ENCODE measurements at regions not wholly inside any gene's neighbourhood (a gene's known extent, or its start where the extent isn't known, plus 50 kb on each side); places are given as distances from the start of the nearest gene placed in this dataset.
"Not testable (repeated sequence)": the region's sequence is repeated elsewhere in the genome, so short reads cannot be mapped to it uniquely, and the experiment has no call there.

GRCh38 chr5:126236994-126237393 is 186.2 kb upstream of the GRAMD2B start:
- in situ Hi-C loops (cut with HindIII; ENCODE audit: low pct_unique_long_range_greater_than_20kb, low sequenced_read_pairs), result loop anchor here (25.0 kb wide), 1 partner anchor 300 kb away; no protein-coding TSS in a partner anchor
- no peak for DNase-seq (ENCODE audit: low read depth)

GRCh38 chr5:126248611-126249010 is 174.6 kb upstream of the GRAMD2B start:
- peak; percentile 83 for DNase-seq (ENCODE audit: low read depth)

GRCh38 chr5:126251024-126251423 is 172.2 kb upstream of the GRAMD2B start:
- peak; percentile 41 for DNase-seq (ENCODE audit: low read depth)
- in situ Hi-C loops (cut with HindIII; ENCODE audit: low pct_unique_long_range_greater_than_20kb, low sequenced_read_pairs), result no loop called here

More at GRCh38 chr5:126248611-126249010, 174.6 kb upstream of the GRAMD2B start:
- in situ Hi-C loops (cut with HindIII; ENCODE audit: low pct_unique_long_range_greater_than_20kb, low sequenced_read_pairs), result loop anchor here (25.0 kb wide), 1 partner anchor 289 kb away; no protein-coding TSS in a partner anchor

- in situ Hi-C loops (cut with HindIII; ENCODE audit: low pct_unique_long_range_greater_than_20kb, low sequenced_read_pairs), result no loop called here
- peak; percentile 75 for DNase-seq (ENCODE audit: low read depth)
Measured at GRCh38 chr5:126253406-126253805, 169.8 kb upstream of the GRAMD2B start.

GRCh38 chr5:126263591-126264184 is 159.5 kb upstream of the GRAMD2B start:
- in situ Hi-C loops (cut with HindIII; ENCODE audit: low pct_unique_long_range_greater_than_20kb, low sequenced_read_pairs), result no loop called here
- no peak for DNase-seq (ENCODE audit: low read depth)

GRCh38 chr5:126265917-126266316 is 157.3 kb upstream of the GRAMD2B start:
- in situ Hi-C loops (cut with HindIII; ENCODE audit: low pct_unique_long_range_greater_than_20kb, low sequenced_read_pairs), result no loop called here

GRCh38 chr5:126267438-126267837 is 155.8 kb upstream of the GRAMD2B start:
- in situ Hi-C loops (cut with HindIII; ENCODE audit: low pct_unique_long_range_greater_than_20kb, low sequenced_read_pairs), result no loop called here
- peak; percentile 14 for DNase-seq (ENCODE audit: low read depth)

More at GRCh38 chr5:126265917-126266316, 157.3 kb upstream of the GRAMD2B start:
- no peak for DNase-seq (ENCODE audit: low read depth)

GRCh38 chr5:126268697-126269315 is 154.4 kb upstream of the GRAMD2B start:
- in situ Hi-C loops (cut with HindIII; ENCODE audit: low pct_unique_long_range_greater_than_20kb, low sequenced_read_pairs), result no loop called here
- DNase-seq (ENCODE audit: low read depth), result no peak

- DNase-seq (ENCODE audit: low read depth), result no peak
- in situ Hi-C loops (cut with HindIII; ENCODE audit: low pct_unique_long_range_greater_than_20kb, low sequenced_read_pairs), result no loop called here
Measured at GRCh38 chr5:126269511-126269910, 153.7 kb upstream of the GRAMD2B start.

GRCh38 chr5:126271141-126271540 is 152.1 kb upstream of the GRAMD2B start:
- in situ Hi-C loops (cut with HindIII; ENCODE audit: low pct_unique_long_range_greater_than_20kb, low sequenced_read_pairs), result no loop called here
- DNase-seq (ENCODE audit: low read depth), result no peak

- DNase-seq (ENCODE audit: low read depth), result no peak
- in situ Hi-C loops (cut with HindIII; ENCODE audit: low pct_unique_long_range_greater_than_20kb, low sequenced_read_pairs), result no loop called here
Measured at GRCh38 chr5:126274076-126274762, 149.0 kb upstream of the GRAMD2B start.

GRCh38 chr5:126274763-126275125 is 148.5 kb upstream of the GRAMD2B start:
- no peak for DNase-seq (ENCODE audit: low read depth)
- in situ Hi-C loops (cut with HindIII; ENCODE audit: low pct_unique_long_range_greater_than_20kb, low sequenced_read_pairs), result no loop called here

- no peak for DNase-seq (ENCODE audit: low read depth)
- in situ Hi-C loops (cut with HindIII; ENCODE audit: low pct_unique_long_range_greater_than_20kb, low sequenced_read_pairs), result no loop called here
Measured at GRCh38 chr5:126277762-126278161, 145.4 kb upstream of the GRAMD2B start.

- in situ Hi-C loops (cut with HindIII; ENCODE audit: low pct_unique_long_range_greater_than_20kb, low sequenced_read_pairs), result no loop called here
- DNase-seq (ENCODE audit: low read depth), result no peak
Measured at GRCh38 chr5:126280343-126280742, 142.9 kb upstream of the GRAMD2B start.

- in situ Hi-C loops (cut with HindIII; ENCODE audit: low pct_unique_long_range_greater_than_20kb, low sequenced_read_pairs), result no loop called here
- no peak for DNase-seq (ENCODE audit: low read depth)
Measured at GRCh38 chr5:126280846-126281245, 142.4 kb upstream of the GRAMD2B start.

GRCh38 chr5:126284977-126285696 is 138.1 kb upstream of the GRAMD2B start:
- DNase-seq (ENCODE audit: low read depth), result no peak
- in situ Hi-C loops (cut with HindIII; ENCODE audit: low pct_unique_long_range_greater_than_20kb, low sequenced_read_pairs), result no loop called here

- in situ Hi-C loops (cut with HindIII; ENCODE audit: low pct_unique_long_range_greater_than_20kb, low sequenced_read_pairs); DNase-seq (ENCODE audit: low read depth): not testable (repeated sequence)
Measured at GRCh38 chr5:126296121-126296520, 127.1 kb upstream of the GRAMD2B start.

GRCh38 chr5:126300293-126300692 is 122.9 kb upstream of the GRAMD2B start:
- DNase-seq (ENCODE audit: low read depth), result no peak
- in situ Hi-C loops (cut with HindIII; ENCODE audit: low pct_unique_long_range_greater_than_20kb, low sequenced_read_pairs), result no loop called here

- in situ Hi-C loops (cut with HindIII; ENCODE audit: low pct_unique_long_range_greater_than_20kb, low sequenced_read_pairs), result no loop called here
- no peak for DNase-seq (ENCODE audit: low read depth)
Measured at GRCh38 chr5:126301056-126301455, 122.2 kb upstream of the GRAMD2B start.
